ENCODE measurements at regions not wholly inside any gene's neighbourhood (a gene's known extent, or its start where the extent isn't known, plus 50 kb on each side); places are given as distances from the start of the nearest gene placed in this dataset.
"Not testable (repeated sequence)": the region's sequence is repeated elsewhere in the genome, so short reads cannot be mapped to it uniquely, and the experiment has no call there.

DNA sequence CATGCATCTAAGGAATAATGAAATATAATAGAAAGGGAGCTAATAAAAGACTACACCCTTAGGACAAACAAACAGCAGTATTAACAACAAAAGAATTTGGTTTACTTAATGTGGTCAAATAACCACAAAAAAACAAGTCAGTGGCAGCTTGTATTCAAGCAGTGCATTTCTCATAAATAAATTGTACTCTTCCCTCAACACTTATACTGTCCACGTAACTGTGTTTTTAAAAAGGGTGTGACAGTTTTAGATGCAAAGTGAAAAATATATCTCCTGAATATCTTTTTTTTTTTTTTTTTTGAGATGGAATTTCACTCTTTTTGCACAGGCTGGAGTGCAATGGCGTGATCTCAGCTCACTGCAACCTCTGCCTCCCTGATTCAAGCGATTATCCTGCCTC lies 698.2 kb upstream of the CADM2 start:
- DNase-seq (ENCODE audit: low spot score), result no peak

DNA sequence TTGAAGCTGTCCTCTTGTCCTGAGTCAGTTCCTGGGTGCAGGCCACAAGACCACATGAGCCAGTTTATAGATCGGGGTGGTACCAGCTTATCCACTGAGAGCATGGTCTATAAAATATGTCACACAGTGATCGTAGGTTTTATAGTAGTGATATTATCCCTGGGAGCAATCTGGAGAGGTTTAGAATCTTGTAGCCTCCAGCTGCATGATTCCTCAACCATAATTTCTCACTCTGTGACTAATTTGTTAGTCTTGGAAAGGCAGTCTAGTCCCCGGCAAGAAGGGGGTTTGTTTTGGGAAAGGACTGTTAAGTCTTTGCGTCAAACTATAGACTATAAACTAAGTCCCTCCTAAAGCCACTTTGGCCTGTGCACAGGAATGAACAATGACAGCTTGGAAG lies 693.0 kb upstream of the CADM2 start:
- no peak for DNase-seq (ENCODE audit: low spot score)

DNA sequence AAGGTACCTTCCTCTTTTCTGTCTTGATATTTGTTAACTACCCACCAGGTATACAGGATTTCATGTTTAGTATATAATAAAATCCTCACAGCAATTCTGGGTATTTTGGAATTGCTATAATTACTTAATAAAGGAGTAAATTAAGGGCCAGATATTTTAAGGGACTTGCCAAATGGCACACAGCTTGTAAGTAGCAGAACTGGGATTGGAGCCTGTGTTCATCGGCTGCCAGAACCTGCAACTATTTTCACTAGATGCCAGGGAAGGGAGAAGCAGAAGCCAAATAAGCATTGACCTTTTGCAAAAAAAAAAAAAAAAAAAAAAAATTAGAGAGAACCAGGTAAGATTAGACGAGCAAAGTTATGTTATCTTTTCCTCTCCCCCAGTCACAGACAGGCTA lies 683.3 kb upstream of the CADM2 start:
- DNase-seq (ENCODE audit: low spot score), result no peak

DNA sequence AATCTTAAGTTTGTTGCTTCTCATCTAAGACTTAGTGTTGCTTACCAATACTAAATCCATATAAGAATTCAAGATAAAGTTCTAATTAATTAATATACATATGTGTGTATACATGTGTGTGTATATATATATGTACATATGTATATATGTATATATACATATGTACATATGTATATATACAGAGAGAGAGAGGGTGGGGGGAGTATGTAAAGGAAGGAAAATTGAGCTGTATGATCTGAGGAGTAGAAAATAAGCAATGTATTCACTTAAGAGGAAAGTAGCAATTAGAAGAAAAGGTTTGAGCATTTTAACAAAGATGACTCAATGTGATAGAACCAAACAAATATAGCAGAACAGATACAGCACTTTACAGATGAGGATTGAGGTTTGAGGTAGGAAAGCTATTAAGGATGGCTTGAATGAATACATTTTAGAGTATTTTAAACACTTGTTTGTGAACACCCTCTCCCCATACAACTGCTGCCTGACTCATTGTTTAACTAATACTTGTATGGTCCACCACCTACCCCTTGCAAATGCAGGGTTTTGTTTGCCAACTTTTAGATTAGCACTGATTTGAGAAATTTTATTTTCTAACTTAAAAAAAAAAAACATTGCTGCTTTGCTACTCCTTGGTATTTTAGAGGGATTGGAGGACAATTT lies 681.1 kb upstream of the CADM2 start:
- DNase-seq (ENCODE audit: low spot score), result no peak

DNA sequence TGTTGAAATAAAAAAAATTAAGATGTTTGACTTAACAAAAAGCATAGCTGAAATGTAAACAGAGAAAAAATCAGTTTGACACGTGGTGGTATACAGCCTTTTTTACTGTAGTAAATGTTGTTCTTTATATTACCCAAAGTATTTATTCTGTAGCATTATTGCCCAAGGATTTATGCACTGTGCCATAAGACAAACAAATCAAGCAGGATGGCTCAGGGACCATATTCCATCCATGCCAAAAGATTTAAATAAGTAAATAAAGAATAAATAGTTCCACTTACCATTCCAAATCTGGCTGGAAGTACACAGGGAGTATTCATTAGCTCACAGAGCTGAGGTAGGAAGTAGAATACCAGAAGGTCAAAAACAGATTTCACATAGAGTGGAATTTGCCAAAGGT lies 666.7 kb upstream of the CADM2 start:
- DNase-seq (ENCODE audit: low spot score), result no peak

DNA sequence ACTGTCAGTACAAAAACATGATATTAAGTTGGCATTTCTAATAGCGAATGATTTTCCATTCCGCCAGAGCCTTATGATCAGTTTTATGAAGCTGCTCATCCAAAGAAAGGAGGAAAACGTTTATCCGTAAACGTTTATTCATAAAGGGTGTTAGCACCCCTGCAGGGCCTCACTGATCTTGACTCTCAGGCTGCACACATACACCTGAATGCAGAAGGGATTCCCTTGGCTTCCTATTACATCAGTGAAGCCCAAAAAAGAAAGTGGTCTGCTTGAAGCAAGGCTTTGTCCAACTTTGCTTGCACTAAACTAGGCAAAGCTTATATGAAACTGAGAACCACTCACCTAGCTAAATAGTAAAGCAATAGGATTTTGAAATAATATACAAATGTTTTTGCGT lies 659.5 kb upstream of the CADM2 start:
- DNase-seq (ENCODE audit: low spot score), result no peak

DNA sequence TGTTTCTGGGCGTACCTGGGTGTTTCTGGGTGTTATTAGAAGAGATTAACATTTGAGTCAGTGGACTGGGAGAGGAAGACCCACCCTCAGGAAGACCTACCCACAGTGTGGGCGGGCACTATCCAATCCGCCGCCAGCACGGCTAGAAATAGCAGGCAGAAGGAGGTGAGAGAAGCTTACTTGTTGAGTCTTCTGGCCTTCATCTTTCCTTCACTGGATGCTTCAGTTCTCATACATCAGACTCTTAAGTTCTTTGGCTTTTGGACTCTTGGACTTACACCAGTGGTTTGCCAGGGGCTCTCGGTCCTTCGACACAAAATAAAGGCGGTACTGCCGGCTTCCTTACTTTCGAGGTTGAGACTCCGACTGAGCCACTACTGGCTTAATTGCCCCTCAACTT lies 654.6 kb upstream of the CADM2 start:
- no peak for DNase-seq (ENCODE audit: low spot score)

DNA sequence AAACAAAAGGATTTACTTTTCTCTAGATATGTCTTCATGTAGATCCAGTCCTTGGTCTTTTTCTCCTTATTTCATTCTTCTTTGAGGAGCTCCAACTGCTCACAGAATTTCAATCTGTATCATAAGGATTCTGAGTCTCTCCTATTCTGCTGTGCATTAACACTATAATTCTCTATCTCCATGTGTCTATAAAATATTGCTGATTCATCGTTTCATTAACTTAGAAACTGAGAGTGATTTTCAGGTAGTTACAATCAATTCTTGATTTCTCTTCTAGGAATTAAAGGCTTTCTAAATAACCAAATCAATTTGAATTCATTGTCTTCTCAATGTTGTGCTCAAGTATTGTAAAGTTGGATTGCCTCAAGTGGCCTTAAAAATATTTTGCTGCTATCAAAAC lies 651.5 kb upstream of the CADM2 start:
- no peak for DNase-seq (ENCODE audit: low spot score)

DNA sequence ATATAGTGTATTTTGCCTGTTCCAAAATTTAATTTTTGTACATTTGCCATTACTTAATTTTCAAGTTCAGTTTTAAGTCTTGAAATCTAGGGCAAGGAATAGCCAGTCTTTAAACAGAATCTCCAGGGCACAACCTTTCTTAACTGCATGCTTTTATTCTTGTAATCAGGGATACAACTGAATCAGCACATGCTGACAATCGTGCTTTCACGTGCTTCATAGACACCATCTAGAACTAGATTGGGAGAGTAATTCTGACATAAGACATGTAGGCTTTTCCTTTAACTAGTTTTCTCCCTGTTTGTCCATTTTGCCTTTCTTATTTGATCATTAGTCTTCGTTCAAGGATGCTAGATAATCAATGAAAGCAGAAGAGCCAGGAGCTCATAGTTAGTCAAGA lies 650.4 kb upstream of the CADM2 start:
- no peak for DNase-seq (ENCODE audit: low spot score)

DNA sequence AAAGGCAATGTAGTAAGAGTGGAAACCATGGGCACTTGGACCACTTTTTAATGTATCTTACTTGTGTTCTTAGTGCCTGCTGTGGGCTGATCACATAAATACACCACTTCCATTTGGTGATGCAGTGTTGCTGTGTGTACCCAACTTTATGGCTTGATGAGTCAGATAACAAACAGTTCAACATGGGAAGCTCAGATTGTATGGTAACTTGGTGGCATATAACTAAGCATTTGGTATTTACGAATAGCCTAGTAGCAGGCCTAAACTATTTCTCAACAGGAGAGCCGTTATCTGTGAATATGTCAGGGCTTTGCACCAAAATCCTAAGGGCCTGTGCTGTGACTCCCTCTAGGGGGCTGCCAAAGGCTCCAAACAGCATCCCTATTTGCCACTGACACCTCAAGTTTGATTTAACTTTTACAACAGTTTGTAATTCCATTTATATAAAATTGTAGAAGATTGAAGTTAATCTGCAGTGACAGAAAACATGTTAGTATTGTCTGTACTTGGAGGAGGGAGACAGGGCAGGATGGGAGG lies 640.4 kb upstream of the CADM2 start:
- DNase-seq (ENCODE audit: low spot score), result no peak

DNA sequence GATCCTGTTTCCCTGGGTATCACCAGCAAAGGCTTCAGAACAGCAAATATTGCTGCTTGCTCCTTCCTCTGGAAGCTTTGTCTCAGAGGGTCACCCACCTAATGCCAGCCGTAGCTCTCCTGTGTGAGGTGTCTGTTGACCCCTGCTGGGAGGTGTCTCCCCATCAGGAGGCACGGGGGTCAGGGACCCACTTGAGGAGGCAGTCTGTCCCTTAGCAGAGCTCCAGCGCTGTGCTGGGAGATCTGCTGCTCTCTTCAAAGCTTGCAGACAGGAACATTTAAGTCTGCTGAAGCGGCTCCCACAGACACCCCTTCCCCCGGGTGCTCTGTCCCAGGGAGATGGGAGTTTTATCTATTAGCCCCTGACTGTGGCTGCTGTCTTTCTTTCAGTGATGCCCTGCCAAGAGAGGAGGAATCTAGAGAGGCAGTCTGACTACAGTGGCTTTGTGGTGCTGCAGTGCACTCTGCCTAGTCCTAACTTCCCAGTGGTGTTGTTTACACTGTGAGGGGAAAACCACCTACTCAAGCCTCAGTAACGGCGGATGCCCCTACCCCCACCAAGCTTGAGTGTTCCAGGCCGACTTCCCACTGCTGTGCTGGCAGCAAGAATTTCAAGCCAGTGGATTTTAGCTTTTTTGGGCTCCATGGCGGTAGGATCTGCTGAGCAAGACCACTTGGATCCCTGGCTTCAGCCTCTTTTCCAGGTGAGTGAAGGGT lies 593.1 kb upstream of the CADM2 start:
- not testable (repeated sequence) for DNase-seq (ENCODE audit: low spot score)

All from kidney tubule cell (primary cell).